OCI-LY1 (cell line): ENCODE measurements at regions not wholly inside any gene's neighbourhood (a gene's known extent, or its start where the extent isn't known, plus 50 kb on each side); places are given as distances from the start of the nearest gene placed in this dataset.

Source experiments
- EZH2 ChIP-seq: fragments of 200-600 bp; sonication (generic), shearing (Covaris generic); IDR thresholded peaks from 2 replicates; pipeline ENCODE4 v1.8.0; 2017; ENCODE audit warnings: borderline replicate concordance, mixed run types, mild to moderate bottlenecking, antibody characterized with exemption, low read length, moderate library complexity, mixed read lengths
- TF ChIP-seq, protein P1 (sequence below): fragments of 200-600 bp; sonication (generic), shearing (Covaris generic); IDR thresholded peaks from 2 replicates; pipeline ENCODE4 v1.5.1; 2017; ENCODE audit warnings: mild to moderate bottlenecking, antibody characterized with exemption, low read length, moderate library complexity, mixed read lengths

DNA sequence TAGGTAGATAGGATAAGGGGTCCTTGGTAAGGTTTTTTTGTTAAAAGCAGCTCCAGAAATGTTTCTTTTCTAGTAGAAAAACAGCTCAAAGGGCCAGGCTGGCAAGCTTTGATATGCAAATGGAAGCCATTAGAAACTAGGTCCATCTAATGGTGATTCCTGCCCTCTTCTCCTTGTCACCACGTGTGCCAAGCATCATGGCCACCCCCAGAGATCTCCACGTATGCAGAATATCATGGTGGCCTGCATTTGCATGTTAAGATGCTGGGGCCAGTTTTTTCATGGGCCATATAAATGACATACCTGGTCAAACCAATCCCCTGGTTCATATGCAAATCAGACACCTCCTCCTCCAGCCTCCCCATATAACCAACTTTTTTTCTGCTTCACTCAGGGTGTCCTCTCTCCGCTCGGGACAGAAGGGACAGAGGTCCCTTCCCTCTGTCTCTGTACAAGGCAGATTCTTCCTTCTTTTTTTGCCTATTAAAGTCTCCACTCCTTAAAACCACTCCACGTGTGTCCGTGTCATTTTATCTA is 1335.9 kb downstream of the UQCRFS1 start:
- no peak for TF ChIP-seq EZH2
- TF ChIP-seq, protein P1, sequence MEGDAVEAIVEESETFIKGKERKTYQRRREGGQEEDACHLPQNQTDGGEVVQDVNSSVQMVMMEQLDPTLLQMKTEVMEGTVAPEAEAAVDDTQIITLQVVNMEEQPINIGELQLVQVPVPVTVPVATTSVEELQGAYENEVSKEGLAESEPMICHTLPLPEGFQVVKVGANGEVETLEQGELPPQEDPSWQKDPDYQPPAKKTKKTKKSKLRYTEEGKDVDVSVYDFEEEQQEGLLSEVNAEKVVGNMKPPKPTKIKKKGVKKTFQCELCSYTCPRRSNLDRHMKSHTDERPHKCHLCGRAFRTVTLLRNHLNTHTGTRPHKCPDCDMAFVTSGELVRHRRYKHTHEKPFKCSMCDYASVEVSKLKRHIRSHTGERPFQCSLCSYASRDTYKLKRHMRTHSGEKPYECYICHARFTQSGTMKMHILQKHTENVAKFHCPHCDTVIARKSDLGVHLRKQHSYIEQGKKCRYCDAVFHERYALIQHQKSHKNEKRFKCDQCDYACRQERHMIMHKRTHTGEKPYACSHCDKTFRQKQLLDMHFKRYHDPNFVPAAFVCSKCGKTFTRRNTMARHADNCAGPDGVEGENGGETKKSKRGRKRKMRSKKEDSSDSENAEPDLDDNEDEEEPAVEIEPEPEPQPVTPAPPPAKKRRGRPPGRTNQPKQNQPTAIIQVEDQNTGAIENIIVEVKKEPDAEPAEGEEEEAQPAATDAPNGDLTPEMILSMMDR: no peak
